OCI-LY3 (cell line): ENCODE measurements at regions not wholly inside any gene's neighbourhood (a gene's known extent, or its start where the extent isn't known, plus 50 kb on each side); places are given as distances from the start of the nearest gene placed in this dataset.

Experiments used
- CTCF ChIP-seq: fragments of 200-600, 300-600 bp; sonication (generic); IDR thresholded peaks from 2 replicates; pipeline ENCODE4 v1.5.1; 2014; ENCODE audit warnings: antibody characterized with exemption, low read length, low read depth
- EZH2phosphoT487 ChIP-seq: fragments of 200-600 bp; shearing (Covaris generic); IDR thresholded peaks from 2 replicates; pipeline ENCODE4 v1.6.1; 2018; ENCODE audit warnings: antibody characterized with exemption, mixed run types, low read depth

GRCh38 chr2:8569332-8569930 lies 112.4 kb upstream of the ID2 start:
- TF ChIP-seq CTCF = no peak
- no peak for TF ChIP-seq EZH2phosphoT487
